NT2/D1 (cell line): ENCODE measurements at regions not wholly inside any gene's neighbourhood (a gene's known extent, or its start where the extent isn't known, plus 50 kb on each side); places are given as distances from the start of the nearest gene placed in this dataset.

Experiments used
- DNase-seq: peaks from one replicate; pipeline ENCODE4 v3.0.0-alpha.2; 2011; ENCODE audit warnings: low read depth, low spot score
- H3K27me3 ChIP-seq: 2 replicates; pipeline ENCODE4 v1.6.0; 2011; ENCODE audit warnings: mild to moderate bottlenecking; ENCODE audit not compliant: insufficient read length, insufficient read depth
- H3K36me3 ChIP-seq: 2 replicates; pipeline ENCODE4 v1.6.1; 2011; ENCODE audit warnings: mild to moderate bottlenecking, low read length, mixed read lengths; ENCODE audit not compliant: insufficient read depth, insufficient read length
- H3K4me1 ChIP-seq: 2 replicates; pipeline ENCODE4 v1.5.1; 2011; ENCODE audit not compliant: insufficient read depth, insufficient read length
- H3K4me3 ChIP-seq: 2 replicates; pipeline ENCODE4 v1.5.1; 2011; ENCODE audit warnings: low read depth; ENCODE audit not compliant: insufficient read length
- H3K9ac ChIP-seq: 2 replicates; pipeline ENCODE4 v1.6.0; 2011; ENCODE audit warnings: low read depth; ENCODE audit not compliant: insufficient read length
- H3K9me3 ChIP-seq: 2 replicates; pipeline ENCODE4 v1.5.1; 2011; ENCODE audit warnings: mild to moderate bottlenecking, low read length; ENCODE audit not compliant: insufficient read depth
- SUZ12 ChIP-seq: IDR thresholded peaks from 2 replicates; pipeline ENCODE4 v1.6.1; 2011; ENCODE audit not compliant: insufficient read length, insufficient read depth; ENCODE audit errors: extremely low read depth
- YY1 ChIP-seq: IDR thresholded peaks from 2 replicates; pipeline ENCODE4 v1.6.1; 2011; ENCODE audit not compliant: insufficient read length, insufficient read depth
- ZNF274 ChIP-seq: IDR thresholded peaks from 2 replicates; pipeline ENCODE4 v1.6.1; 2011; ENCODE audit warnings: mild to moderate bottlenecking, low read depth, low read length

GRCh38 chr3:146780251-146780650 is 175.1 kb upstream of the PLSCR5 start:
- H3K4me3 ChIP-seq = no peak overlapping the region

GRCh38 chr3:146777941-146778340 is 172.8 kb upstream of the PLSCR5 start:
- TF ChIP-seq YY1 (no peak), SUZ12 (no peak)
- no peak overlapping the region for H3K4me3 ChIP-seq
- H3K27me3 ChIP-seq = no peaks in the 10 kb centered on the region
- no peak for DNase-seq
- H3K36me3 ChIP-seq = no peaks in the 10 kb centered on the region
- H3K9ac ChIP-seq = no peak overlapping the region
- no peaks in the 10 kb centered on the region; the same call in 1 of the 2 replicates for H3K9me3 ChIP-seq
- H3K4me1 ChIP-seq = no peaks in the 10 kb centered on the region

More at GRCh38 chr3:146780251-146780650, 175.1 kb upstream of the PLSCR5 start:
- H3K9ac ChIP-seq = no peak overlapping the region
- H3K36me3 ChIP-seq = no peaks in the 10 kb centered on the region
- no peaks in the 10 kb centered on the region for H3K4me1 ChIP-seq
- no peaks in the 10 kb centered on the region for H3K27me3 ChIP-seq
- TF ChIP-seq ZNF274 (no peak), SUZ12 (no peak), YY1 (no peak)
- no peak for DNase-seq
- no peaks in the 10 kb centered on the region for H3K9me3 ChIP-seq

GRCh38 chr3:146772211-146772743 is 167.1 kb upstream of the PLSCR5 start:
- no peak overlapping the region for H3K4me3 ChIP-seq

GRCh38 chr3:146770881-146771280 is 165.7 kb upstream of the PLSCR5 start:
- H3K4me1 ChIP-seq = no peaks in the 10 kb centered on the region
- peaks cover 13% of the 10 kb centered on the region; the same call in 1 of the 2 replicates for H3K9me3 ChIP-seq
- no peak overlapping the region for H3K4me3 ChIP-seq
- no peak for DNase-seq
- no peaks in the 10 kb centered on the region for H3K36me3 ChIP-seq
- no peaks in the 10 kb centered on the region for H3K27me3 ChIP-seq
- H3K9ac ChIP-seq = no peak overlapping the region
- TF ChIP-seq YY1 (no peak), SUZ12 (no peak), ZNF274 (no peak)

More at GRCh38 chr3:146772211-146772743, 167.1 kb upstream of the PLSCR5 start:
- H3K27me3 ChIP-seq = no peaks in the 10 kb centered on the region
- no peaks in the 10 kb centered on the region for H3K4me1 ChIP-seq
- no peaks in the 10 kb centered on the region for H3K36me3 ChIP-seq
- TF ChIP-seq SUZ12 (no peak), YY1 (no peak), ZNF274 (no peak)
- H3K9me3 ChIP-seq = peaks cover 13% of the 10 kb centered on the region; the same call in 1 of the 2 replicates
- H3K9ac ChIP-seq = no peak overlapping the region
- no peak for DNase-seq

GRCh38 chr3:146770301-146770700 is 165.2 kb upstream of the PLSCR5 start:
- TF ChIP-seq YY1 (no peak), SUZ12 (no peak), ZNF274 (no peak)
- no peak for DNase-seq
- Histone ChIP-seq H3K9ac (no peak overlapping the region), H3K4me1 (no peaks in the 10 kb centered on the region), H3K36me3 (no peaks in the 10 kb centered on the region), H3K27me3 (no peaks in the 10 kb centered on the region), H3K9me3 (peaks cover 13% of the 10 kb centered on the region; the same call in 1 of the 2 replicates), H3K4me3 (no peak overlapping the region)

- Histone ChIP-seq H3K4me3 (no peak overlapping the region), H3K4me1 (no peaks in the 10 kb centered on the region), H3K36me3 (no peaks in the 10 kb centered on the region), H3K9ac (no peak overlapping the region), H3K9me3 (no peaks in the 10 kb centered on the region), H3K27me3 (no peaks in the 10 kb centered on the region)
- no peak for DNase-seq
- no peak for TF ChIP-seq SUZ12
- TF ChIP-seq YY1 = no peak
- no peak for TF ChIP-seq ZNF274
Observed at GRCh38 chr3:146757759-146758158, 152.6 kb upstream of the PLSCR5 start.

GRCh38 chr3:146750196-146750595 is 145.1 kb upstream of the PLSCR5 start:
- no peaks in the 10 kb centered on the region for H3K9me3 ChIP-seq
- no peaks in the 10 kb centered on the region for H3K4me1 ChIP-seq
- H3K9ac ChIP-seq = no peak overlapping the region
- H3K27me3 ChIP-seq = no peaks in the 10 kb centered on the region
- no peak overlapping the region for H3K4me3 ChIP-seq
- no peak for TF ChIP-seq ZNF274
- no peak for TF ChIP-seq YY1
- no peak for TF ChIP-seq SUZ12
- DNase-seq = no peak
- H3K36me3 ChIP-seq = no peaks in the 10 kb centered on the region

GRCh38 chr3:146747928-146748327 is 142.8 kb upstream of the PLSCR5 start:
- H3K9ac ChIP-seq = no peak overlapping the region
- no peaks in the 10 kb centered on the region for H3K27me3 ChIP-seq
- DNase-seq = no peak
- H3K36me3 ChIP-seq = no peaks in the 10 kb centered on the region
- no peaks in the 10 kb centered on the region for H3K9me3 ChIP-seq
- no peak for TF ChIP-seq SUZ12
- no peak for TF ChIP-seq ZNF274
- TF ChIP-seq YY1 = no peak
- H3K4me3 ChIP-seq = no peak overlapping the region
- H3K4me1 ChIP-seq = no peaks in the 10 kb centered on the region
